AG04449 (cell line): ENCODE measurements at regions not wholly inside any gene's neighbourhood (a gene's known extent, or its start where the extent isn't known, plus 50 kb on each side); places are given as distances from the start of the nearest gene placed in this dataset.

Experiments used
- CTCF ChIA-PET: fragments of 350-600 bp; formaldehyde crosslinking; extraction: SDS; loops from one replicate; lab custom pipeline; 2021; ENCODE audit warnings: antibody characterized with exemption; lab: Yijun Ruan, JAX
- POLR2A ChIA-PET: fragments of 400-600, 350-600 bp; formaldehyde crosslinking; extraction: SDS; loops from one replicate; lab custom pipeline; 2020; ENCODE audit warnings: antibody characterized with exemption, inconsistent platforms; lab: Yijun Ruan, JAX
- DNase-seq: peaks from one replicate; pipeline ENCODE4 v3.0.0-alpha.2; 2010; ENCODE audit warnings: low read depth, low spot score
- H3K4me3 ChIP-seq: 2 replicates; pipeline ENCODE4 v1.5.1; 2011; ENCODE audit warnings: low read depth, mild to moderate bottlenecking, control low read depth, low read length
- CTCF ChIP-seq: IDR thresholded peaks from one replicate; pipeline ENCODE4 v1.5.1; 2011; ENCODE audit warnings: mild to moderate bottlenecking, moderate library complexity, low read length, control low read depth, inconsistent platforms; ENCODE audit not compliant: insufficient read depth; ENCODE audit errors: missing control alignments

- ChIA-PET POLR2A (interaction anchor here (0.6 to 1.4 kb wide), 5 partner anchors 152 to 544 kb away, joined by 3 to 7 read pairs (median 4); partner anchors contain the start of gene LRIG3), CTCF (interaction anchor here (0.9 to 8.0 kb wide), 14 partner anchors 12 to 743 kb away, joined by 3 to 108 read pairs (median 5); partner anchors contain the start of gene LRIG3)
- H3K4me3 ChIP-seq = no peak overlapping the region; the same call in 1 of the 2 replicates
- TF ChIP-seq CTCF = peak; percentile 3
- peak; percentile 34 for DNase-seq
Observed at GRCh38 chr12:59084511-59085375, 164.4 kb upstream of the LRIG3 start.

GRCh38 chr12:59082952-59083351 is 162.6 kb upstream of the LRIG3 start:
- no peak for DNase-seq
- POLR2A ChIA-PET = no interaction called here
- CTCF ChIA-PET = interaction anchor here (1.2 to 8.0 kb wide), 5 partner anchors 15 to 736 kb away, joined by 3 to 108 read pairs (median 3); no protein-coding TSS in a partner anchor
- no peak for TF ChIP-seq CTCF
- H3K4me3 ChIP-seq = no peak overlapping the region

GRCh38 chr12:59080101-59080500 is 159.8 kb upstream of the LRIG3 start:
- ChIA-PET POLR2A (no interaction called here), CTCF (interaction anchor here (0.7 kb wide), 1 partner anchor 105 kb away, joined by 3 read pairs; no protein-coding TSS in a partner anchor)
- DNase-seq = no peak
- TF ChIP-seq CTCF = no peak
- no peak overlapping the region for H3K4me3 ChIP-seq

- ChIA-PET CTCF (no interaction called here), POLR2A (no interaction called here)
- H3K4me3 ChIP-seq = no peak overlapping the region
- no peak for TF ChIP-seq CTCF
- no peak for DNase-seq
Observed at GRCh38 chr12:59079472-59079871, 159.2 kb upstream of the LRIG3 start.

GRCh38 chr12:59079002-59079401 is 158.7 kb upstream of the LRIG3 start:
- no peak for TF ChIP-seq CTCF
- no peak for DNase-seq
- CTCF ChIA-PET = no interaction called here
- POLR2A ChIA-PET = no interaction called here
- no peak overlapping the region for H3K4me3 ChIP-seq
